GM21528 (cell line): ENCODE measurements at regions not wholly inside any gene's neighbourhood (a gene's known extent, or its start where the extent isn't known, plus 50 kb on each side); places are given as distances from the start of the nearest gene placed in this dataset.
"Not testable (repeated sequence)": the region's sequence is repeated elsewhere in the genome, so short reads cannot be mapped to it uniquely, and the experiment has no call there.

Experiments used
- ATAC-seq: cut with Tn5 transposase; IDR thresholded peaks from one replicate; pipeline ENCODE4 v1.9.1; 2021; ENCODE audit warnings: mild to moderate bottlenecking, moderate library complexity; ENCODE audit not compliant: unreplicated experiment, low FRiP score

DNA sequence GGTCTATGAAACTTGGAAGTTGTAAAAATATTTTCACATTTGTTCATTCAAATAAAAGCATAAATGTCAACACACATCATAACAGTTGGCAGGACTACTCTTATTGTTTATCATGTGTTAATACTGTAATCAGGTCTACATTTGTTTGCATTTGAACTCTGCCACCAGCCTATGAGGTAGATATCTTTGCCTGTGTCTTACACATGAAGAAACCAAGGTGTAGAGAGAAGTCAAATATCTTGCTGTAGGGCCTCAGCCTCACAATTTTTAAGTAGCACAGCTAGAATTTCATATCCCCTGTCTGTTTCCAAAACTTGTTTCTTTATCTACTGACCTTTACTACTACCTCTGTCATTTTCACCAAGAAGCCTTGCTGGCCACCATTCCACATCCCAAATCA lies 161.9 kb downstream of the ZIC4 start:
- ATAC-seq: no peak

DNA sequence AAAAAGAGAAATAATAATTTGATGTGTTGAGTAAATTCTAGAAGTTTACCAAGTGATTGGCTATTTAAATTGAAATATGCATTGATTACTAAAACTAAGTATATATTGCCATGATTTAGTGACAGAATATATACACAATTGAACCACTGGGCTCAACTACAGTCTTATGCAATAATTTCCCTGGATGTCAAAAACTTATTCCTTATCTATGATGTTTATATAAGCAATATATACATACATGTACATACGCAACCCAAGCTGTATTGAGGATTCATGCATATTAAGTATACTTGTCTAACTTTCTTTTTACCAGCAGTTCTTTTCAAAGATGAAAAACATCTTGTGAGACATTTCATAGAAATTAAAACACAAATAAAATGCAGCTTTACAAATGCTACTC lies 165.8 kb downstream of the ZIC4 start:
- no peak for ATAC-seq

DNA sequence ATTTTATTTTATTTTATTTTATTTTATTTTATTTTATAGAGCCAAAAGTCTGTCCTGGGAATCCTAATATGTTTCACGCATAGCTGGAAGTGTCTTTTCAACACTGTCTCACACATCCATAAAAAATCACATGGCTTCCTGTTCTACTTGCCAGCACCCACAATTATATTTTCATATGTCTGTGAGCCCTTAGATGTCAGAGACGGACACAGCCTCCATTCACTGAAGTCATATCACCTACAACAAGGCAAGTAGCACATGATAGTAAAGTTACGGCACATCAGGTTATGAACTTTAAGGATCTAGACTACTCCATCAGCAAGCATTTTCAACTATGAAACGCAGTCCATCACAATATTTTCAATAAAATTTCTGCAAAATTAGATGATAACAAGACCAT lies 168.4 kb downstream of the ZIC4 start:
- ATAC-seq: no peak

DNA sequence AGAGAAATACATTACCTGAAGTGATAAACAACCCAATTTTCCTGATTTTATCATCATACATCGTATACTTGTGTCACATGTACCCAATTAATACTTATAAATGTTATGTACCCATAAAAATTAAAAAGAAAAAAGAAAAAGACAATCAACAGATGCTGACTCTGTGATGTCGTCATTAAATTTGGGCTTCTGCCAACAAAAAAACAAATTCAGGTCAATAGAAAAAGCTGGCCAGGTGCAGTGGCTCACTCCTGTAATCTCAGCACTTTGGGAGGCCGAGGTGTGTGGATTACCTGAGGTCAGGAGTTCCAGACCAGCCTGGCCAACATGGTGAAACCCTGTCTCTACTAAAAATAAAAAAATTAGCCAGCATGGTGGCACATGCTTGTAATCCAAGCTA lies 174.4 kb downstream of the ZIC4 start:
- not testable (repeated sequence) for ATAC-seq

DNA sequence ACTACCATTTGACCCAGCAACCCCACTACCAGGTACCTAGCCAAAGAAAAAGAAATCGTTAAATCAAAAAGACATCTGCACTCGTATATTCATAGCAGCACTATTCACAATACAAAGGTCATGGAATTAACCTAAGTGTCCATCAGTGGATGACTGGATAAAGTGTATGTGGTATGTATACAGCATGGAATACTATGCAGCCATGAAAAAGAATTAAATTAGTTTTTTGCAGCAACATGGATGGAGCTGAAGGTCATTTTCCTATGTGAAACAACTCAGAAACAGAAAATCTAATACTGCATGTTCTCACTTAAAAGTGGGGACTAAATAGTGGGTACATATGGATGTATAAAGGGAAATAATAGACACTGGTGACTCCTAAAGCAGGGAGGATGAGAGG lies 175.2 kb downstream of the ZIC4 start:
- no peak for ATAC-seq

DNA sequence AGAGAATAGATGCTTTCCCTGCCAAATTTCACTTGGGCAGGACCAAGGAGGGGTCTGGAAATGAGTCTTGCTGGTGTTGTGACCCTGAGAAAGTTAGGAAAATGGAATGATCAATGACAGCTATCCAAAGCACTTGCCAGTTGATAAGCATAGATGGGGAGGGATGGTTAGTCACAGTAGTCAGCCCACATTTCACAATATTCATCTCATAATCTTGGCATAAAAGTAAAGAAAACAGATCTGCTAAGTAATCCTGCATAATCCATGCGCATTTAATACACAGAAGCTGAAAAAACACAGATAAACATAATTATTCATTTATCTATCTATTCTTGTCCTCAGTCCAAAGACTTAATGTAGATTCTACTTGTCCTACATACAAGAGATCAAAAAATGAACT lies 184.1 kb downstream of the ZIC4 start:
- ATAC-seq: no peak

DNA sequence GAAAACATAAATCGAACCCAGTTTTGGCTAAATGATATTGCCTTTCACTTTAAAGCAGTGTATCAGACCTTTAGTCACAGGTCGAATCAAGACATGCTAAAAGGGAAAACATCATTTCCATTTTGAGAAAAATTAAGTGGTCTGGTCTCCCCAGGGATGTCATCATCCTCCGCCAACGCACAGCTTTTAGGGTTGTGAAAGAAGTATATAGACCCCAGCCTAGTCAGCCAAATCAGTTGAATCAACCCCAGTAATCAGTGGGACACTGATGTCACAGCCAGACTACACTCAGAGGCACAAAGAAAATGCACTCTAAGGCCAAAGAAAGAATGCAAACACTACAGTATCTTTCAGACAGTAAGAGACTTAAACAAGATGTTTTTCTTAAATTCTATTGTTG lies 187.4 kb downstream of the ZIC4 start:
- ATAC-seq: no peak

DNA sequence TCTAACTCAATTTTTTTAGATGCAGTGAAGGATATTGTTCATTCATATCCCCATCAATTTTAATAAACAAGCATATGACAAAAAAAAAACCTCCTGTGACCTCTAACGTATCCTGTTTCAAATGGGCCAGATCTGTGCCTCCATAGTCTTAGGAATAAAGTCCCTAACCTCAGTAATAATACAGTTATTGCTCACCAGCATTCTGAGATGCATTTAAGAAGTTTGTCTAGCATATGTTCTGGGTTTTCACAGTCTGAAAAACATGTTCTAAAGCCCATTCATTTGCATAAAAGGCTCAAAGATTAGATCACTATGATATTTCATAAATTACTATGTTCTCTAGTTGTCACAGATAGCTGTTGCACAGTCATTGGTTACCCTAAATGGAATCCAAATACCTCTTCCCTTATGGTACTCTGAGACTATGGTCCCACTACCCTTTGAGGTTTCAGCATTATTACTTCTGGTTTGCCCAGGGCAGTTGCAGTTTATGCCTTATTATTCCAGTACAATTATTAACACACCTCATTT lies 190.1 kb downstream of the ZIC4 start:
- no peak for ATAC-seq

DNA sequence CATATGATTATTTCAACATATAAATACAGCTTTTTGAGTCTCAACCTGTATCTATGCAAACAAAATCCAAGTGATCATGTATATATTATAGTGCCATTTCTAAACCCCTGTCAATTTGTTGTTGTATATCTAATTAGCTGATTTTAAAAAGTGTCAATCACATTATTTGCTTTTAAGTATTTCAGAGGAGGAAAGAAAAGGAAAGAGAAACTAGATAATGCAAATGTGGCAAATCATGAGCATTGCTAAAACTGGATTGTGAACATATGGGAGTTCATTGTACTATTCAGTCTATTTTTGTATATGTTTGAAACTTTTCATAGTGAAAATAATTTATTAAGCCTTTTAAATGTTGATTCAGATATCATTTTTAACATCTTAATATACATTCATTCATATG lies 190.7 kb downstream of the ZIC4 start:
- ATAC-seq: no peak

DNA sequence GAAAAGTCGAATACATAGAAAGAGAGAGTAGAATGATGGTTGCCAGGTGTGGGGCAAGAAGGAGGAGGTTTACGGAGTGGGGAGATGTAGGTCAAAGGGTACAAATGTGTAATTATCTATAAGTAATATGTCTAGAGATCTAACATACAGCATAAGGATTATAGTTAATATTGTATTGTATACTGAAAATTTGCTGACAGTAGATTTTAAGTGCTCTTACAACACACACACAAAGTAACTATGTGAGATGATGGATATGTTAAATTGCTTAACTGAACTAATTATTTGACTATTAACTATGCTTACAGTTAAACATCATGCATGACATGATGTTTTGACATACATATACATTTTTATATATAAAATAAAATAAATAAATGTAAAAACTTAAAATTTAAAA lies 192.7 kb downstream of the ZIC4 start:
- ATAC-seq: no peak

DNA sequence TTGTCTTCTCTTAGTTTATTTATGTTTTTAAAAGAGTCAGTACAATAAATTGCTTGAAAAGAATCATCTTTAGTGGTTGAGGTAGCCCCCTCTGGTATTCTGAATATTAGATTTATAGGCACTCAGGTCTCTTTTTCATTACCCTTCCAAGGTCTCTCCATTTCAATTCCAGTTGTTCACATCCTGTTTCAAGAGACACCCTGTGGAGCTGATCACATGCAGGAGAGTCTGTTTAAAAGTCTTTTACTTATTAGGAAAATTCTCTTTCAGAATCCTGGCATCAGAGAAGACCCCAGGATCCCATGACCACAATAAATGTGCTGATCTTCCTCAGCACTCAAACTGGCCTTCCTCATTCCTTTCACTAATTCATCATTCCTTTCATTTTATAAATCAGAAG lies 195.7 kb downstream of the ZIC4 start:
- no peak for ATAC-seq

DNA sequence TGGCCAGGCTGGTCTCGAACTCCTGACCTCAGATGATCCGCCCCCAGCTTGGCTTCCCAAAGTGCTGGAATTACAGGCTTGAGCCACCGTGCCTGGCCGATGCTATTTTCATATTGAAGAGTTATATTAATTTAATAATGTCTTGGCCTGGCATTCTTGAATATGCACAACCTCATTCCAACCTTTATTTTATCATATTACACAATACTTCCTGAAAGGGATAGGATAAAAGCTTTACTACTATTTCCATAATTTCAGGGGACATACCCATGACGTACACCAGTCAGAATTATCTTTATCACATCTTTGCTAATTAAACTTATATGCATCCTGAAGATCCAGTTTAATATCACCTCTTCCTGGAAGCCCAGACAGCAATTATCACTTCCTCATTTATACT lies 205.3 kb downstream of the ZIC4 start:
- no peak for ATAC-seq

DNA sequence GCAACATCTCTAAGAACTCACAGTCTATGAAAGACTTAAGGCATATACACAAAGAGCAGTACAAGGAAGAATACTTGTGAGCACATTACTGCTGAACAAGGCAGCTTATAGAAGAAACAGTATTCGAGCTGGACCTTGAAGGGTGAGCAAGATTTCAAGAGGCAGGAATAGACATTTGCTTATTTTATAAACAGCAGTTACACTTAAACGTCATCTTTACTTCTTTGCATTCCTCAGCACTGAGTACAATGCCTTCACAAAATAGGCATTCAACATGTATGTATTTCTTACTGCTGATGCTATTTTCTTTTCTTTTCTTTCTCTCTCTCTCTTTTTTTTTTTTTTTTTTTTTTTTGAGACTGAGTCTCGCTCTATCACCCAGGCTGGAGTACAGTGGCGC lies 205.8 kb downstream of the ZIC4 start:
- no peak for ATAC-seq

DNA sequence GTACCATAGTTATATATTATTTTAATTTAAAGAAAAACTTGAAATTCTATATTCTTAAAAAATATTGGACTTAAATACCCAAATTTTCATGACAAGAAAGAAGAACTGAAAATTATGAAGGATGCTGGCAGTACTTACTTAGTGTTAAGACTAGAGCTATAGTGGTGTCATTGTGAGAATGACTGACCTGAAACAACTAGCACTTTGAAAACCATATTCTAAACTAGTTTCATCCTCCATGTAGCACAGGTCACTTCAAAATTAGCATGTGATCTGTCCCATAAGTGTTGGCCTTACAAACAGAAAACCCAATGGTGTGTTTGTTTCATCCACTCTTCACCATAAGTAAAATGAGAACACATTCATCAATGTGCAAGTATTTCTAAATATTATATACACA lies 208.6 kb downstream of the ZIC4 start:
- ATAC-seq: no peak

DNA sequence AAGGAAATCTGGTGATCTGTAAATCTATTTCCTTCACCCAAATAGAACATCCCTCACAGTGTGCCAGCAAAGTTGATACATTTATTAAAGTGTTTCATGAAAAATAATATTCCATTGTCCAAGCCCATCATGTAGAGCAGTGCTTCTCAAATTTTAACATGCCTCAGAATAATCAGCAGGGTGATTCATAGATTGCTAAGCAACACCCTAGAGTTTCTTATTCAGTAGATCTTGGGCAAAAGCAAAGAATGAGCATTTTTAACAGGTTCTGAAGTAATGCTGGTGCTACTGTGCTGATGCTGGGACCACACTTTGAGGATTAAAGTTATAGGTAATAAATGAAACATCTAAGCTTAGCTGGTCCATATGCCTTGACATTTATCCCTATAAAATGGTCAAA lies 210.5 kb downstream of the ZIC4 start:
- ATAC-seq: no peak

DNA sequence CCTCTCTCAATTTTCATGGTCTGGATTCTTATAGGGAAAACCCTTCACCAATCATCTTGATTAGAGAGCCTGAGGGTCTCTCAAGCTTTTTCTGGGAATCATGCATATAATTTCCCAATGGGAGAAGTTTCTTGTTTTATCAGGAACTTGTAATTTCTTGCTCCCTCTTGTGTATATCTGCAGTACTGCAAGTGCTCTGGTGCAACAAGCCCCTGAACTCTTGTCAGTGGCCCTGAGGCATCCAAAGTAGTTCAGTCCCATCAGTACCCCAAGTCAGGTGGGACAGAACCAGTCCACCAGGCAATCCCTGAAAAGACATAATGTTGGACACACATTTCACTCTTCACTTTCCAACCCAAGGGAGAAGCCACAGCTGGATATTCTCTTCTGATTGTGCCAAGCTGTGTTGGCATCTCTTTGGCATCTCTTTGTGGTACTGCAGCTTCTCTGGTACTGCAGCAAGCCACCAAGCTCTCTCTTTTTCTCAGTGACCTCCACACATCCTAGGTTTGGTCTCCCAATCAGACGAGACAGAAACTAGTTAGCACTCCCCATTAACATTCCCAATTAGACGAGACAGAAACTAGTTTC lies 214.5 kb downstream of the ZIC4 start:
- peak; percentile 71 for ATAC-seq

DNA sequence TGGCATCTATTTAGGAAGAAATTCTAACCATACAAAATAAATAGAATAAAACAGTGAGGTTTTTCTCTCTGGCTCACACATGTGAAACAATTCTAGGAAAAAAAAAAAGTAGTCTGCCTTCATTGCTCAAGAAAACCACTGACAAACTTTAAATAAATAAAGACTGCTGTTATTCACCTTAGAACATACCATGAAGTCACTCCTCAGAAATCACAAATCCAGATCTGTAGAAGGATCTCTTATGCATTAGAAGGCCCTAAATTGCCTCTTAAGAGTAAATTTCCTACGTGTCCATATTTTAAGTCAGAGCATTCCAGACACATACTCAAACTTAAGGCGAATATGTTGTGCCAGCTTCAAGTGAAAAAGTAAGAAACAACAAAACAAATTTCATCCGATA lies 217.3 kb downstream of the ZIC4 start:
- ATAC-seq: no peak

DNA sequence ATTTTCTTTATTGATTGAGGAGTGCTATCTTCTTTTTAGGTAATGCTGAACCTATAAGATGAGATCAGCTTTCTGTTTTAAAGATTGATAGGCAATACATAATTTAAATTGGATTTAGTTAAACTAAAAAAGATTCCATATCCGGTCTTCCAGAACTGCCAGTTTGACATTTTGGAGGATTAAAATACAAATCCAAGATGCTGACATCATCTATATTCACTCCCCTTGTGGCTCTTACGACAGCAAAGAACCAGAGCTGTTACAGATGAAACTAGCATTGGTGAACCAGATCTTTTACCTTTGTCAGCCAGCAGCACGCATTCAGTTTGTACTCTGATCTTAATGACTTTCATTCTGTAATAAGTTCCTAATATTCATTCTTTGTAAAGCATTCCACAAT lies 218.7 kb downstream of the ZIC4 start:
- no peak for ATAC-seq

DNA sequence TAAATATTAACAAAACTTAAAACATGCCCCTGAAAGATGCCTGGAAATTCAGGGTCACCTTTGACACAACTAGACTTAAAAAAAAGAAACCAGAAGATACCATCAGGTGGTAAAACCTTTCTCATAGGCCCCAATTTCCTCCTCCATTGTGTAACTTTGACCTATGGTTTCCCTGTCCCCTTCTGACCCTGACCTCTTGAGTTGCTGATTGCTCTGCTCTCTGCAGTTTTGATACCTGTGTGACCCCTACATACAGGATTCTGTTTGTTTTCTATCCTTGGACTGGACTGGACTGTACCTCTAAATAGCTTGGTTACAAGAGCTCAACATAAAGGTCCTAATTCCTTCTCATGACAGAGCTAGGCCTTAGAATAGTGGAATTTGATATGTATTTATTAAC lies 220.6 kb downstream of the ZIC4 start:
- ATAC-seq: no peak

DNA sequence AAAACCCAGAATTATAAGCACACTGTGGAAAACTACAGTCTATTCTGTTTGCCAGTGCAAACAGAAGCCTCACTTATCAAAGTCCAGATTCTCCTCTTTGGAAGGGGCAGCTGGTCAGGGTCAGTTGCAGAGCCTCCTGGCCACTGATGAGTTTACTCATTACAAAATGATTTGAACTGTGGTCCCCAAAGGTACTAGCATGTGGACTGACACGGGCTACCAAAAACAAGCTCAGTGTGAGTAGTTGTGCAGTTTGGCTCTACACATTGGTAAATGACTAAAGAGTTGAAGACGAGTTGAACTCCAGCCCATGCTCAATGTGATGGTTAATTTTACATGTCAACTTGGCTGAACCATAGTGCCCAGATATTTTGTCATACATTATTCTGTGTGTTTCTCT lies 221.5 kb downstream of the ZIC4 start:
- ATAC-seq: no peak

DNA sequence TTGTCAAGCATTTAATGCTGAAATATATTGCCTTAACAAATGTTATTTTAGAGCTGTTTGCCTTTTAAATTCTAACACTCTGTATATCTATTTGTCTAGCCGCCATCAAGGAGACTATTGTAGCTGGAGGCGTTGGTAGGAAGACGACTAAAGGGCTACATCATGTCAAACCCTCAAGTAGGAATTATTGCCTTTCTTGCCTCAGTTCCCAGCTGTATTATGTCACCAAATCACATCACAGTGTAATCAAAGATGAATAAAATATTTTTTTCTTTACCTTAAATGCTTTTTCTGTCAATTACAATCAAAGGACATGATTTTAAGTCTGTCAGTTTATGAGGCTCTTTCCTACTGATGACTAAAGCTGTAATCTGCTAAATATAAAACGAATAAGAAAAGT lies 233.1 kb downstream of the ZIC4 start:
- no peak for ATAC-seq

DNA sequence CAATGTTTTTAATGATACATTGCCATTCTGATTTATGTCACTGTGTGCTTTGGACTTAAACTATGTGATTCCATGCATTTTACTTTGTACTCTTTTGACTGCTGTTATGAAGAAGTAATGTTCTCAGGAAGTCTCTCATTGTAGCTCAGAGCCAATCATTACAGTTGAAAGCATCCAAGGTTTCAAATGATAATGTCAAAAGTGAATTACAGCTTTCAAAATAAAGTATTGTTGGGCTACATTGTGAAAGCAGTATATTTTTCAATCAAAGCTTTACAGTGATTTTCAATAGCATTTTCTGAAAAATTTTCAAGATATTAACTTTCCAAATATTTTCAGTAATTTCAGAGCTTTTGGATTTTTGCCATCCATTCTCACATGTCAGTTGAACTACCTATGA lies 243.6 kb downstream of the ZIC4 start:
- ATAC-seq: no peak

DNA sequence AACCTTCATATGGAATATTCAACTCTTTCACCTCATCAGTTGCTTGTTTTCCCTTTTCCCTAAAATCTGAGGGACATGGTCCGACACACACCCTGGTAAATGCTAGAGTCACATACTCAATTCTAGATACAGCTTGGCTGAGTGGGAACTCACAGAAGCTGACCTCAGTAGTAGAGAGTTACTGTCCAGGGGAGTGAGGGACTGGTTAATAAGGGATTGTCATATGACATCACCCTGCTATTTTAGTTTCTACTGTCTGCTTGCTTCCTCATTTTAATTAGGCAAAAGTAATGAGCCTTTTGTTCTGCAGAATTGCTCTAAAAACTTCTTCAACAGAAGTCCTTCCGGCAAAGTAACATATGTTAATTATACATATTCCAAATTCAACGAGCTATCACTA lies 244.5 kb downstream of the ZIC4 start:
- no peak for ATAC-seq
